HPDE6-E6E7 (cell line): ENCODE measurements at regions not wholly inside any gene's neighbourhood (a gene's known extent, or its start where the extent isn't known, plus 50 kb on each side); places are given as distances from the start of the nearest gene placed in this dataset.

Experiments used
- DNase-seq: peaks from one replicate; pipeline ENCODE4 v3.0.0; 2011; ENCODE audit warnings: missing footprints; ENCODE audit errors: extremely low spot score

DNA sequence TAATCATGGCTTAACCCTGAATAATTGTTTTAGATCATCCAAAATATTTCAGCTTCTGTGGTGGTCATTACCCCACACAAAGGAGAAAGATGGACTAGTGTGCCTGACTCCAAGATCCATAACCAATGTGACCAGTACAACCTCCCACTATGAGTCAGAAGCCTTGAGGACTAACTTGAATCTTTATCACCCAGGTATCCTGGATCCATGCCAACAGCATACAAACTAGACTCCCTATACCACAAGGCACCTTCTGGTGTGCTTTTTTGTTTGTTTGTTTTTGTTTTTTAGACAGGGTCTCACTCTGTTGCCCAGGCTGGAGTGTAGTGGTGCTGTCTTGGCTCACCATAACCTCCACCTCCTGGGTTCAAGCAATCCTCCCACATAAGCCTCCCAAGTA is 317.7 kb downstream of the VPS13C start:
- DNase-seq, result peak; percentile 21

DNA sequence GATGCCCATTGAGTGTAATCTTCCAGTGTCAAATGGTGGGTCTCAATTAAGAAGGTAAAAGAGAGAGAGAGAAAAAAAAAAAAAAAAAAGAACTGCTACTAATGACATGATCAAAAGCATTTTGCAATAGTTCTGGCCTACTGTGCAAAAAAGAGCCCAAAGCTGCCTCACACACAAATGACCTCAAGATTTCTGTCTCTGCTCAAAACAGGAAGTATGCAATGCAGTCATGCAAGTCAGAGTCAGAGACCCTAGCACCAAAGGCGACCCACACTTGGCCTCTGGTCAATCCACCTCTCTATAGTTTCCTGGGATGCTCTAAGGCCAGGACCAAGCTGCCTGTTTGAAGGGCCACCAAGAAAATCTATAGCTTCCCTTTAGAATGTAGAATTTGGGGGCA is 323.5 kb downstream of the VPS13C start:
- DNase-seq, result no peak

DNA sequence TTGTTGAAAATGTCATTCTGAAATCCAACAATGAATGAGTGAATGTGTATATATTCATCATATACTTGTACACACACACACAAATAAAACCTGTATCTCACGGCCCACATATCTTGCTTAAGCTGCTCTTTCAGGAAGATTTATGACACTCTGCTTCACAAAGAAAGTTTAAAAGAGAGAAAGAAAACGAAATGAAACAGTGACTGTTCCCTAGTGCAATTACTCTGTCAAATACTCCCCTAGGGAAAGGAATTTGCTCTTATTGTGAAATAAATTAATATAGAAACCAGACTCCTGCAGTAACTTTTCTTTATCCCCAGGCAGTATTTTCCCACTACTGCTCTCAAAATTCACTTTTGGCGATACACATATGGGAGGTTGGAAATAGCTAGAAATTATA is 329.1 kb downstream of the VPS13C start:
- DNase-seq, result no peak

DNA sequence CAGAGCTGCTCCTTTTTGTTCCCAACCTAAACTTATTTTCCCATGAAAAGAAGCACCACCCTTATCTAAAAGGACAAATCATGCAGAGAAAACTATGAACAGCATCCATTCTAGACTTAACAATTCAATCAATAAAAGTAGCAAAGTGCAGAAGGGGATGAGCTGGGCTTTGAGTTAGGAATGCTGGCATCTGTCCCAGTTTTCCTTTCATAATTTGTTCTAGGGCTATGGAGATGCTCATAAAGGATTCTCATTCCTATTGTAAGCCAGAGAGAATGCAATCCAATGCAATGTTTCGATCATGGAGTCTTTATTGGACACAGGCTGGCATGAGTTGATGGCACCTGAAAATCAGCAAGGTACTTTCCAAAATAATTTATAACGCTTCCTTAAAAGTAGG is 330.6 kb downstream of the VPS13C start:
- no peak for DNase-seq

DNA sequence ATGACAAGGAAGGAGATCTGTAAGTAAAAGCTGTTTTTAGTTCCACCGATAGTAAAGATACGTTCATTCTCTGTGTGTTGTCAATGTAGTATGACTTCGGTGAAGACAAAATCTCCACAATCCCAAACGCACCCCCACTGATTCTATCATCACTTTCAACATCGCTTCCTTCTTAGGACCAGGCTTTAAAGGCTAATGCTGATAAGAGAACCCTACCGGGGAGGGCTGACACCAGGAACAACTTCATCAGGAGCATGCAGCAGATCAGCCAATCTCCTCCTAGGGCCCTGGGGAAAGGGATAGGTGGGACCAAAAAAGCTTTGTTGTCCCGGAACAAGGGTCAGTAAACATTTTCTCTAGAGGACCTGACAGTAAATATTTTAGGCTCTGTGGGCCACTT is 334.1 kb downstream of the VPS13C start:
- DNase-seq, result no peak

DNA sequence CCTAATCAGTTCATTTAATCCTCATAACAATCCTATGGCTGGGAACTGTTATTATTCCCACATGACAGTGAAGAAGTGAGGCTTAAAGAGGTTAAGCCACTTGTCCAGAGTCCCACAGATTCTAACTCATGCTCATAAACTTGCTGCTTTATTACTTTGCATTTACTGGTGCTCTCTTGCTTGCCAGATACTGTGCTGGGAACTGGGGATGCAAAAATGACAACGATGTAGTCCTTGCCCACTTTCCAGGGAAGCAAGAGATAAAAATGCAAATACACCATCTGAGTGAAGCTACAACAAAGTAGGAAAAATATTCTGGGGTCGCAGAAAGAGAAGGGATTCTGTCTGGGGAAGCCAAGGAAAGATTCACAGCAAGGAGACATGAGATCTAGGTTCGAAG is 335.0 kb downstream of the VPS13C start:
- DNase-seq, result no peak

DNA sequence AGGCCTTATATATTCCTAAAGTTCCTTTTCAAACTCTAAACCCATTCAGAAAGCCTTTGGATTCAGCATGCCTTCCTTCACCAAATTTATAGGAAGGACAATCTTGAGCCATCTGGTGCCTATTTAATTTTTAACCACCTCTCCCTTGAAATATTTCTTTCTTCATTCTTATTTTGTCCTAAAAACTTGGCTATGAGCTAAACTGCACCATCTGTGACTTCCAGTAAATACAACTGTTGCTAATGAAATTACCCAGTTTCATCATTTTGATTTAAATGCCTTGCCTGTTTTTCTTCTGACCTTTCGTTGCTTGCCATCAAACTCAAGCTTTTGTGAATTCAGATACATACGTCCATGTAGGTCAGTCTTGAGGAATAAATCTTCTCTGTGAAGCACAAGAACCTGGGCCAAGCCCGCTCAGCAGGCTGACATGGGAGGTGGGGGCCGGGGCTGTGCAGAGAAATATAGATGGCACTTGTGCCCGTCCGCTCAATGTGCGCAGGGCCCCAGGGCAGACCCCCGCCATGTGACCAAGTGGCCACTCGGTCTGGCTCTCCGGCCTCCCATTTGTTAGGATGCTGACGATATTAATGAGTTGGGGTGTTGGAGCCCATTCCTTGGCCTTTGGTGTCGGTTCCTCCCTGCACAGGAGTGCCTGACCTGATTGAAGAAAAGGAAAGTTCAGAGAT is 335.9 kb downstream of the VPS13C start:
- no peak for DNase-seq

DNA sequence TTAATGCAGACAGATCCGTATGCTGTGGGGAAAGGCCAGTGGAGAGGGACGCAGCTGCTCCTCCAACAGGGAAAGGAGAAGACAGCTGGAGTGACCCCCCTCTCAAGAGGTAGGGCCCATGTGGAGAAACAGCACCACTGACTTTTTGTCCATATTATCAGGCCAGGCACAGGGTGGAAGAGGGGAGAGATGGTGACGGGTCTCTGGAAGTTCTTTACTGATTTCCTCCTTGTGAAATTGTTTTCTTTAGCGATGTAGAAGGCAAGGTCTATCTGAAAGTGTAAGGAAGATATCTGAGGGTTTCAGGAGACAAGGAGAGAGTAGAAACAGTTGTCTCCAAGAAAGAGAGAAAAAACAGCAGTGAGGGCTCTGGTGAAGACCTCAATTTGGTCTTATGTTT is 338.8 kb downstream of the VPS13C start:
- DNase-seq, result no peak

DNA sequence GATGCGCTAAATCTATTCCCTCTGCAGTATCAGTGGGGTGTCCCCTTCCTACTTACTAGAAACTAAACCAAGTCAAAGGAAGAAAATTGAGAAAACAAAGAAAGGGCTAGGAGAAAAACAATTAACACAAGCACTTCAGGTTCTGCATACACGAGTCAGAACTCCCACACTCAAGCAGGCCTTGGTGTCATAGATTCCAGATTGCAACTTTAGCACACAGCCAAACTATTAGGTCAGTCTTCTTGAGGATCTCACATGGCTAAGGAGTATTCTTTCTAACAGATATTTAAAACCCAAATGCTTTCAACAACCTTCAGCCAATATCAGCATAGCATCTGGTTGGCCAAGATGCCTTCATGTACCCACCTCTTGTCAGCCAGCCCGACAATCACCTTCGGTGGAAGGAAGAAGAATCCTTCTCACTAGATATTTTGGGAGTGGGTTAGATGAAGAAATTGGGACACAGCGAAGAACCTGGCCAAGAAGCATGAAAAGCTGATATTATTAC is 340.0 kb downstream of the VPS13C start:
- no peak for DNase-seq

DNA sequence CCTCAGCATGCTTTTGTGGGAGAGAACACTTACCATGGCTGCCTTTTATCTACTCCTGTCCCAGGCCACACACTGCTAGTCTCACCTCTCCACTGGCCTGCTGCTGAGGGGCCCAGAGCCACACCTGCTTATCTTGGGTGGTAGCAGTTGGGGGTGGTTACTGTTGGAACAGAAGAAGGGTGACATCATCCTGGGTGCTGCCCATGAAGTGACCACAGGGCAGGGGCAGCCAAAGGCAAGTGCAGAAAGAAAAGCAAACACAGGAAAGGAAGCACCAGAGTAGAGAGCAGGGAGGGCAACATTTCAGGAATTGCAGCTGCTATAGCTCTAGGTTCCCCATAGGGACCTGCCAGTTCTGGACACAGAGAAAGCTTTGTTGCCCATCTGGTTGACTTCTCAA is 345.2 kb downstream of the VPS13C start:
- no peak for DNase-seq

DNA sequence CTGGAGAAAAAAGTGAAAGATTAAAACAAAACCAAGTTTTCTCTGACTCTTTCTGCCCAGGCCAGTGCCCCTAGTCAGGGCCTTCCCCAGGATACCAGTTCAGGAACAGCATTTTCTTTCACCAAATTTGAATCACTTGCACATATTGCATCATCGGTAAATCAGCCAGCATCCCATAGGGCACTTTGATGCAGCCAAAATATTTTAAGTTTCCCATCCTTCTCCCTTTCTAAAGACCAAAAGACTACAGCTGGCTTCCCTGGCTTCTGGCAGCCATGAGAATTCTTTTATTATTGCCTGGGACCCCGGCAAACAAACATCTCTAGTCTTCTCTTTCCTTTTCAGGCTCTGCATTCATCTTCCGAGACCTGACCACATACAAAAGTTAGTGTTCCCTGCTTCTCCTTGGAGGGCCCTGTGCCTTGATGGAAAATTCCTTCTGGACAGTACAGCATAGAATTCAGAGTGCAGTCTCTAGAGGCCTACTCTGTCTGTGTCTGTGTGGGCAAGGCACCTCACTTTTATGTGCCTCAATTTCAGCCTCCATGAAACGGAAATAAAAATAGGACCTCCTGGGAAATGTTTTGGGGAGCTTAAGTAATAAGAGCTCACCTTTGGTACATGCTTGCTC is 348.0 kb downstream of the VPS13C start:
- DNase-seq, result no peak

DNA sequence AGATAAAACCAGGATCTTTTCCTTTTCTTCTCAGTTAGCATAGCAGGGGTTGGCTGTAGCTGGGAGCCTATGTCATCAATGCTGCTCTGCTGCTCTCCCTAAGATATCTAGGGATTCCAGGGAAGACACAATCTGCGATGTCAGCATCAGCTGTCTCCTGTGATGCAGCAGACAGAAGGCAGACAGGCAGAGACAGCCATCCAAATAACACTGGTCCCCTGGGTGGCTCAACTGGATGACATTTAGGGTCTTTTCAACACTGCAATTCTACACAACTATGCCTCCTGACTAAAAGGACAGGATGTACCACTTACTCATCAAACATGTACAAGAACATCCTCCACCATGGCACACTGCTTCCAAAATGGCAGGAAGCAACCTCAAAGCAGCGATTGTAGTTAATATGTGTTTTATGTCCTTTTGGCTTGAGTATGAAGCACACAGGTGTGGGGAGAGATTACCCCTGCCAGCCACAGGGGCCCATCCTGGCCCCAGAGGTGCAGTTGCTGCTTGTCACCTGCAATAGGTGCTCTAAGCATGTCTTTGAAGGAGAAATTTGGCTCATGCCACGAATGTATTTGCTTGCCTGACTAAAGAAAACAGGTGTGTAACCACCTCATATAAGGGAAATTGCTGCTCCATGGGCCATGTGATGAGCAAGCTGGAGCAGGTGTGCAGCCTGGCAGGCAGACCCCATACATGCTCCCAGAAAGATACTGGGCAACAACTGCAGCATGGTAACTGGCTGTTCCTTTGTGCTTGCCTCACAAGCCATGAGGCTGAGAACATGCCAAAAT is 357.8 kb downstream of the VPS13C start:
- DNase-seq, result no peak

DNA sequence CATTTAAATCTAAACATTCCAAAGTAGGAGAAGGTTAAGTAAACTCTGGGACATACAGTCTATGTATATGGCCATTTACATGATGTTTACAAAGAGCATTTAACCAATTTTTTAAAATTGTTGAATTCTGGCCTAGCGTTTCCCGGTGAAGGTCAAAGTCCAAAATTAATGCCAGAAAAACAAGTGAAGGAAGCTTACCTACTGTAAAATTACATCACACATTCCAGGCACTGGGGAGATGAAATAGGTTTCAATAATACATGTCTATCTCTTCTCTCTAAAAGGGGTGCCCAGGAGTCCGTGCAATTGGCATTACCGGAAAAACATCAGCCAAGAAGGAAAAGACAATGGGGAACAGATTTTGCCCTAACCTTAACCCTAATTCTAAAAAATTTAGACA is 358.8 kb downstream of the VPS13C start:
- DNase-seq, result no peak

DNA sequence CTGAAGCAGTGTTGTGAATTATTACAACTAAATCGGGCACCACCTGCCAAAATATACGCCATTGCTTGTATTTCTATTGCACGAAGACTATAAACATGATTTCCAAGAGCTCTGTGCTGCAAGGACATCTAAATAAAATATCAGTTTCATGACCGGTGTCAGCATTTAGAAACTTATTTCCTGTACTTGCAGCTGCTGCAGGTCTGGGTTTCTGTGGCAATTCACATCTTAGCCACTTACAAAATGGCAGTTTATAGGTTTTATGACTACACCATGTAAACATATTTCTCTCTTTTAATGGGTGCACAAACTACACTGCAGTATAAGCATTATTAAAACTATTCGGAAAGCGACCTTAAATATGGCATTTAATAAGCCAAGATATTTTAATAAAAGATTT is 359.4 kb downstream of the VPS13C start:
- DNase-seq, result no peak

DNA sequence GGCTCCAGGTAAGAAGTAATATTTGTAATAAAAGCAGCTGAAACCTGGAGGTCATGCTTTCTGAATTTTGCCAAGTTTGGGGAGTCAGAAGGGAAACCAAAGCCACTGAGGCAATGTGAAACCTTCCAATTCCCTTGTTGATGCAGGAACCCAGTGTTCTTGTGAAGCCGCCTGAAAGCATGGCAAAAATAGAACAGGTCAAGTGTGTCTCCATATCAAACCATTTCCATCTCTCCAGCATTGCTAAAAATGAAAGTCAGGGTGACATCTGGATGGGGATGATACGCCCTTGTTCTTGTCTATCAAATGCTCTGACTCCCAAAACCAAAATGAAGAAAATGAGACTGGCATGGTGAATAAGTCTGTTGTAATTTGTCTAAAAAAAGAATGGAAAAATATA is 362.5 kb downstream of the VPS13C start:
- DNase-seq, result no peak

DNA sequence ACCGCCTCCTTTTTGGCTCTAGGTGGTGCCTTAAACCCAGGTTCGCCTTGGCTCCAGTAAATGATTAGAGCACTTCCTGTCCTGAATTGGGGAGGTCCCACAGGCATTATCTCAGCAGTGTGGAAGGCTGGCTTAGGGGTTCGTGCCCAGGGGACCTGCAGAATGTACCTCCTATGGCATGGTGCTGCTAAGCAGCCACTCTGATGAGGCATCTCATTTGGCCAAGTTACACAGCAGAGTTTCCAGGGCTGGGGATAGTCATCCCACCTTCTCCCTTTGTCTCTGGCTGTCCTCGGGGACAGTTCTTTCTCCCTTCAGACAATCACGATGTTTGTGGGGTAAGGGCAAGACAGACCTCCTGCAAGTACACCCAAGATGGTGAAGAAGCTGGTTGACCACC is 371.2 kb downstream of the VPS13C start:
- DNase-seq, result no peak

DNA sequence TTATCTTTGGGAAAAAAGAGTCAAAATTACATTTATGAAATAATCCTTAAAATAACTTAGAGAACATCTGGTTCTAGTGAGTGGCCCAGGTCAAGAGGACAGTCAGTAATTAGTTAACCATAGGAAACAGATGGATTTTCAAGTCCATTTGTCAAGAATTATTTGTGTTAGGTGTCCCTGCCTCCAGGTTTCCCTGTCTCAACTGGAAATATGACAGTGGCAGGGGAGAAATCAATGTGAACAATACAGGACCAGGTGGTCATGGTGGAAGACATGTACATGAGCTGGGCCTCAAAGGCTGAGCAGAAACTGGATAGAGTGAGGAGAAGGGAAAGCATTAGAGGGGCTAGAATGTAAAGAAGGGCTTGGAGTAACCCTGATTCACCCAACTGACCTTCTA is 372.6 kb downstream of the VPS13C start:
- no peak for DNase-seq

DNA sequence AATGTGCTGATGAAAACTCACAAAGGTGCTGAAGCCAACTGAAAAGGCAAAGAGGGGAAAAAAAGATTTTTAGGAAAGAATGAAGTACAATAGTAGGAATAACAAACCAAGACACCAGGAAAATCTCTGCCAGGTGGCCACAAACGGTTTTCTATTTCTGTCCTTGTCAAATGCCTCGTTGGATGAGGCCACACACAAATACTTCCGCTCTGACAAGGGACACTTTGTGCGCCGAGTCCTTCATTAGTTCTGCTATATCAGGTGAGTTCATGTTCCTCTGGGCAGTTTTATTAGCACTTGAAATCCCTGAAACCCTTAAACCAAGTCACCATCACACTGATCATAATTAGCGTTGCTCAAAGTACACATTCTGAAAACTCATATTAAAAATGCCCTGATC is 373.1 kb downstream of the VPS13C start:
- DNase-seq, result no peak

DNA sequence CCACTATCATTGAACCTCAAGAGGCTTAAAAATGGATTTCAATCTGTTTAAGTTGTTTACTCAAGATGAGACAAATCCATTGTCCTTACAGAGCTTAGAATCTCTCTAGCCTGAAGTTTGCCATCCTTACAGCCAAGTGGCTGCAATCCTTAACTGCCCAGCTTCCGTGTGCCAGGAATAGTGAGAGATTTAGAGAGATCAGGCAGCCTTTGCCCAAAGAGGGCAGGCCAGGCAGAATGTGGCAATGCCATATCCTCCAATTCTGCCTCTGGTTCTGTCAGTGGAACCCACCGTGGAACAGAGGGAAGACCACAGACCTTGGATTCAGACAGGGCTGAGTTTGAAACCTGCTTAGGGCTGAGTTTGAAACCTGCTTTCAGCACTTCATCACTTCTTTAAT is 374.3 kb downstream of the VPS13C start:
- DNase-seq, result no peak

DNA sequence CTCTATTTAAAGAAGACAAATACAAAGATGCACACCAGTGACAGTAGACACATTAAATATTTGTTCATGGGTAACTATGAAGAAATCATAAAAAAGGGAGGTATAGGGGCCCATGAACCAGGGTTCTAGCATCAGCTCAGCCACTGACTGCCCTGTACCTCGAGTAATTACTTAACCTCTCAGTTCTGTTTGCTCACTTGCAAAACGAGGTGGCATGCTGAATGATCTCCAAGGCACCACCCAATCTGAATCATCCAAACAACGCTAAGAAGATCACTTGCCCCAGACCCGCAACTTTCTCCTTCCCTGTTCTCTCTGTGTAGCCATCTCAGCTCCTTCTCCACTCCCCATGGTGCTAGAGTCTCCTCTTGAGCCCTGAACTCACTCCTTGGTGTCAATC is 374.7 kb downstream of the VPS13C start:
- DNase-seq, result no peak

DNA sequence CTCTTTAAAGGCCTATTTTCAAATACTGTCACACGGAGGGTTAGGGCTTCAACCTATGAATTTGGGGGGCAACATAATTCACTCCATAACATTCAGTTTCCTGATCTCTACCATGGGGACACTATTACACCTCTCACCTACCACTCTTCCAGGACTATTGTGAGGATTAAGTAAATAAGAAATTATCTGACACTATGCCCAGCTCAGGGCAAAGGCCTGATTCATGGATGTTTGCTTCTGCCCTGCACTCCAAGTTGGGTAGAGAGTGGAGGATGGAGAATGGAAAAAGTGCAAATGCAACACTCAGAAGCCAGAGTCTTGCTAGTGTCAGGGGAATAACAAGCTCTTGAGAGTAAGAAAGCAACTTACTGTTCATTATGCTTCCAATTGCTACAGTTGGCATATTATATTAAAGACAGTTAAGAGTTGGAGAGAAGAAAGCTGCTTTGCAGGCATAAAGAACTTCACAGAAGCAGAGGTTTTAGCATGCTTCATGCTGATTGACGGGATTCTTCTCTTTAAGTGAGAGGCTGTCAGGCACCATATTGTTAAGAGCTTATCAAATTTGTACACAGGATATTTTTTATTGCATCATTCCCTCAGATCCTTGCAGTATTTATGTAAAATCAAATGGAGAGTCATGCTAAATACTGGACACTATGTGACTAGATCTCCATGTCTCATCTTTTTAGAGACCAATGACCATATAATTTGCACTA is 375.3 kb downstream of the VPS13C start:
- no peak for DNase-seq
